ENCODE measurements at regions not wholly inside any gene's neighbourhood (a gene's known extent, or its start where the extent isn't known, plus 50 kb on each side); places are given as distances from the start of the nearest gene placed in this dataset.

- Histone ChIP-seq H3K4me3 (no peak overlapping the region), H3K27me3 (no peaks in the 10 kb centered on the region), H3K36me3 (ENCODE audit: low read depth, missing control alignments) (no peaks in the 10 kb centered on the region), H3K9me3 (no peaks in the 10 kb centered on the region), H3K27ac (no peak overlapping the region), H3K4me1 (no peaks in the 10 kb centered on the region)
- no peak for DNase-seq
- intact Hi-C loops (cut with DNase I; ENCODE audit: low total_unique reads): no loop called here
- TF ChIP-seq, protein P1, sequence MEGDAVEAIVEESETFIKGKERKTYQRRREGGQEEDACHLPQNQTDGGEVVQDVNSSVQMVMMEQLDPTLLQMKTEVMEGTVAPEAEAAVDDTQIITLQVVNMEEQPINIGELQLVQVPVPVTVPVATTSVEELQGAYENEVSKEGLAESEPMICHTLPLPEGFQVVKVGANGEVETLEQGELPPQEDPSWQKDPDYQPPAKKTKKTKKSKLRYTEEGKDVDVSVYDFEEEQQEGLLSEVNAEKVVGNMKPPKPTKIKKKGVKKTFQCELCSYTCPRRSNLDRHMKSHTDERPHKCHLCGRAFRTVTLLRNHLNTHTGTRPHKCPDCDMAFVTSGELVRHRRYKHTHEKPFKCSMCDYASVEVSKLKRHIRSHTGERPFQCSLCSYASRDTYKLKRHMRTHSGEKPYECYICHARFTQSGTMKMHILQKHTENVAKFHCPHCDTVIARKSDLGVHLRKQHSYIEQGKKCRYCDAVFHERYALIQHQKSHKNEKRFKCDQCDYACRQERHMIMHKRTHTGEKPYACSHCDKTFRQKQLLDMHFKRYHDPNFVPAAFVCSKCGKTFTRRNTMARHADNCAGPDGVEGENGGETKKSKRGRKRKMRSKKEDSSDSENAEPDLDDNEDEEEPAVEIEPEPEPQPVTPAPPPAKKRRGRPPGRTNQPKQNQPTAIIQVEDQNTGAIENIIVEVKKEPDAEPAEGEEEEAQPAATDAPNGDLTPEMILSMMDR (IDR thresholded peaks at IDR 0.05): no peak
- no peak for TF ChIP-seq POLR2A (IDR thresholded peaks at IDR 0.05)
These were observed 212.8 kb upstream of the KITLG start for GRCh38 chr12:88793096-88793495.

GRCh38 chr12:88790231-88790630 is 210.0 kb upstream of the KITLG start:
- no peak for DNase-seq
- intact Hi-C loops (cut with DNase I; ENCODE audit: low total_unique reads): no loop called here
- no peak for TF ChIP-seq POLR2A (IDR thresholded peaks at IDR 0.05)
- TF ChIP-seq, protein P1 (IDR thresholded peaks at IDR 0.05): no peak
- H3K9me3 ChIP-seq: no peaks in the 10 kb centered on the region
- no peaks in the 10 kb centered on the region for H3K27me3 ChIP-seq
- WGBS, 2 donors: 50 to 62% methylated on average over 1 of the region's 1 CpG
- H3K4me3 ChIP-seq: no peak overlapping the region
- no peaks in the 10 kb centered on the region for H3K36me3 ChIP-seq (ENCODE audit: low read depth, missing control alignments)
- no peak overlapping the region for H3K27ac ChIP-seq
- no peaks in the 10 kb centered on the region for H3K4me1 ChIP-seq

GRCh38 chr12:88784166-88784565 is 203.9 kb upstream of the KITLG start:
- DNase-seq: no peak
- Histone ChIP-seq H3K27me3 (no peaks in the 10 kb centered on the region), H3K27ac (no peak overlapping the region), H3K9me3 (no peaks in the 10 kb centered on the region), H3K36me3 (ENCODE audit: low read depth, missing control alignments) (no peaks in the 10 kb centered on the region), H3K4me1 (no peaks in the 10 kb centered on the region), H3K4me3 (no peak overlapping the region)
- TF ChIP-seq POLR2A (IDR thresholded peaks at IDR 0.05): no peak
- TF ChIP-seq, protein P1 (IDR thresholded peaks at IDR 0.05): no peak
- WGBS, 2 donors: 64 to 75% methylated on average over 1 of the region's 1 CpG
- intact Hi-C loops (cut with DNase I; ENCODE audit: low total_unique reads): no loop called here

GRCh38 chr12:88782351-88782750 is 202.1 kb upstream of the KITLG start:
- no peaks in the 10 kb centered on the region for H3K27me3 ChIP-seq
- intact Hi-C loops (cut with DNase I; ENCODE audit: low total_unique reads): no loop called here
- H3K27ac ChIP-seq: no peak overlapping the region
- no peaks in the 10 kb centered on the region for H3K36me3 ChIP-seq (ENCODE audit: low read depth, missing control alignments)
- H3K9me3 ChIP-seq: no peaks in the 10 kb centered on the region
- no peaks in the 10 kb centered on the region for H3K4me1 ChIP-seq
- DNase-seq: no peak
- no peak for TF ChIP-seq POLR2A (IDR thresholded peaks at IDR 0.05)
- TF ChIP-seq, protein P1 (IDR thresholded peaks at IDR 0.05): no peak
- no peak overlapping the region for H3K4me3 ChIP-seq
- 86 to 93% methylated on average over 1 of the region's 1 CpG for WGBS, 2 donors

DNA sequence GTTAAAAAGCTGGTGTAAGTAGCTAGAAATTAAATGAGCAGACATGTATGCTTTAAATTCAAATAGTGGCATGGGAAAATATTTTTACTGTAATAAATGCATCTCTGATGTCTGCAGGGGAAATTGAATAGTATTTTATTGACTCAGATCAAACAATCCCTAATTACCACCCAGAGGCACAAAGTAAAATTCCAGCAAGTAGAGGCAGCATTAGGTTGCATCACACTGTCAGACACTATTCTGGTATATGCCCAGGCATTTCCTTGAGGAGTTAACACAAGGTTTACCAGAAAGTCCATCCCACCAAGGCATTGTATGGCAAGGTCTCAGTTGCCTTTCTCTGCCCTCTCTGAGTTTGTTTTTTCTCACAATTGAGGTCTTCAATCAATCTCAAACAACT is 201.6 kb upstream of the KITLG start:
- H3K36me3 ChIP-seq (ENCODE audit: low read depth, missing control alignments): no peaks in the 10 kb centered on the region
- DNase-seq: no peak
- H3K27me3 ChIP-seq: no peaks in the 10 kb centered on the region
- H3K4me3 ChIP-seq: no peak overlapping the region
- intact Hi-C loops (cut with DNase I; ENCODE audit: low total_unique reads): no loop called here
- no peaks in the 10 kb centered on the region for H3K4me1 ChIP-seq
- H3K27ac ChIP-seq: no peak overlapping the region
- no peak for TF ChIP-seq POLR2A (IDR thresholded peaks at IDR 0.05)
- TF ChIP-seq, protein P1 (IDR thresholded peaks at IDR 0.05): no peak
- H3K9me3 ChIP-seq: no peaks in the 10 kb centered on the region
